Spleen (tissue), 11 donors: ENCODE measurements at regions not wholly inside any gene's neighbourhood (a gene's known extent, or its start where the extent isn't known, plus 50 kb on each side); places are given as distances from the start of the nearest gene placed in this dataset.

Source experiments
- DNase-seq: peaks from one replicate; pipeline ENCODE4 v3.0.0-alpha.2; 2020
- H3K27ac ChIP-seq, 8 donors: fragments of 200-600 bp; sonication (generic) in 7 of 8; 1 replicate in 4 of 8; 2 replicates in 4 of 8; pipeline versions ENCODE4 v1.5.0 to v1.8.0; 2016 to 2021; ENCODE audit warnings: inconsistent platforms in 4 of 8, mild to moderate bottlenecking in 4 of 8, moderate library complexity in 1 of 8
- H3K27me3 ChIP-seq, 7 donors: fragments of 200-600 bp; sonication (generic) in 6 of 7; replicated peaks in 1 of 7; 1 replicate in 4 of 7; 2 replicates in 3 of 7; pipeline versions ENCODE4 v1.5.0 to v1.8.0; 2016 to 2021; ENCODE audit warnings: inconsistent platforms in 3 of 7, mild to moderate bottlenecking in 1 of 7
- H3K36me3 ChIP-seq, 6 donors: fragments of 200-600 bp; sonication (generic) in 5 of 6; 1 replicate in 4 of 6; 2 replicates in 2 of 6; pipeline versions ENCODE4 v1.5.0 to v1.8.0; 2016 to 2021; ENCODE audit warnings: inconsistent platforms in 2 of 6
- H3K4me1 ChIP-seq, 6 donors: fragments of 200-600 bp; sonication (generic) in 5 of 6; 1 replicate in 3 of 6; 2 replicates in 3 of 6; pipeline versions ENCODE4 v1.5.0 to v1.8.0; 2016 to 2021; ENCODE audit warnings: inconsistent platforms in 3 of 6
- H3K4me3 ChIP-seq, 8 donors: fragments of 200-600 bp; sonication (generic) in 7 of 8; 1 replicate in 4 of 8; 2 replicates in 4 of 8; pipeline versions ENCODE4 v1.5.0 to v1.8.0; 2016 to 2021; ENCODE audit warnings: inconsistent platforms in 4 of 8, mild to moderate bottlenecking in 4 of 8, moderate library complexity in 2 of 8
- H3K9me3 ChIP-seq, 8 donors: fragments of 200-600 bp; sonication (generic) in 7 of 8; 1 replicate in 4 of 8; 2 replicates in 4 of 8; pipeline versions ENCODE4 v1.5.0 to v1.8.0; 2016 to 2021; ENCODE audit warnings: inconsistent platforms in 4 of 8
- CTCF ChIP-seq, 11 experiments: fragments of 200-600 bp in 7 of 11; fragments of 450-650 bp in 4 of 11; sonication (generic) in 4 of 11; IDR thresholded peaks in 8 of 11; conservative IDR thresholded peaks in 3 of 11; 1 replicate in 7 of 11; 2 replicates in 4 of 11; pipeline versions ENCODE4 v1.4.0 to v1.8.0; 2016 to 2021; ENCODE audit warnings: antibody characterized with exemption in 11 of 11, inconsistent platforms in 4 of 11, mild to moderate bottlenecking in 1 of 11
- POLR2A ChIP-seq, 3 donors: fragments of 450-650 bp; IDR thresholded peaks; one replicate each; pipeline ENCODE4 v1.5.1; 2017; ENCODE audit warnings: antibody characterized with exemption in 3 of 3, mild to moderate bottlenecking in 1 of 3
- POLR2AphosphoS5 ChIP-seq, 3 donors: sonication (generic); formaldehyde crosslinking; IDR thresholded peaks; one replicate each; pipeline ENCODE4 v1.5.1; 2017; ENCODE audit warnings: antibody characterized with exemption in 3 of 3
- WGBS, 5 donors: extraction: QIAGEN DNeasy Blood & Tissue Kit in 3 of 5; methylation state at CpG; one replicate each; pipeline versions ENCODE4 v1.1.5 to v1.1.7; 2013 to 2018; 5-methylcytosine and 5-hydroxymethylcytosine counted together
- intact Hi-C: fragments of 100-400 bp; cut with DNase I; formaldehyde crosslinking; loops from one replicate; pipeline ENCODE4 v1.15.0; 2023; ENCODE audit warnings: low total_unique reads
- donor health status: healthy with polysubstance abuse.
- donor health status: DM: no; HTN: no; CAD: no; lungs with moderate emphysema.
- donor health status: DM: no; HTN: no; CAD: no.
- donor health status: Bipolar disorder and iron deficiency.
- donor health status: healthy.
- donor health status: DM: no; HTN: no; CAD: no.
- donor health status: DM: yes; HTN: yes; CAD: no.

- no peak for TF ChIP-seq POLR2A (IDR thresholded peaks at IDR 0.05)
- no peak for TF ChIP-seq POLR2AphosphoS5 (IDR thresholded peaks at IDR 0.05)
- 55 to 77% (median 60%) methylated on average over 33 to 34 of the region's 34 CpGs for WGBS, 5 donors
- H3K9me3 ChIP-seq: peaks cover 0 to 11% (median 0%) of the 10 kb centered on the region in 8 donors
- H3K27ac ChIP-seq: no peak overlapping the region
- peaks cover 0 to 9% (median 0%) of the 10 kb centered on the region in 7 donors for H3K27me3 ChIP-seq
- no peak overlapping the region for H3K4me3 ChIP-seq
- DNase-seq: no peak
- no peaks in the 10 kb centered on the region for H3K36me3 ChIP-seq
- H3K4me1 ChIP-seq: no peaks in the 10 kb centered on the region
- intact Hi-C loops: no loop called here
Measured at GRCh38 chr6:17200395-17200794, 80.8 kb upstream of the RBM24 start.

- no peak for DNase-seq
- no peaks in the 10 kb centered on the region for H3K4me1 ChIP-seq
- intact Hi-C loops: no loop called here
- H3K36me3 ChIP-seq: no peaks in the 10 kb centered on the region
- no peak overlapping the region for H3K4me3 ChIP-seq
- WGBS, 5 donors: 62 to 76% (median 66%) methylated on average over 7 of the region's 7 CpGs
- peaks cover 0 to 20% (median 0%) of the 10 kb centered on the region in 8 donors for H3K9me3 ChIP-seq
- H3K27ac ChIP-seq: no peak overlapping the region
- TF ChIP-seq POLR2A (IDR thresholded peaks at IDR 0.05) (no peak), CTCF (IDR thresholded peaks at IDR 0.05 in 8 of 11, conservative IDR thresholded peaks at IDR 0.05 in 3 of 11) (no peak), POLR2AphosphoS5 (IDR thresholded peaks at IDR 0.05) (no peak)
- peaks cover 0 to 9% (median 0%) of the 10 kb centered on the region in 7 donors for H3K27me3 ChIP-seq
Measured at GRCh38 chr6:17202526-17202925, 78.6 kb upstream of the RBM24 start.

GRCh38 chr6:17204533-17204932 is 76.6 kb upstream of the RBM24 start:
- H3K9me3 ChIP-seq: peaks cover 0 to 20% (median 0%) of the 10 kb centered on the region in 8 donors
- WGBS, 5 donors: 25 to 42% (median 32%) methylated on average over 1 of the region's 1 CpG
- no peaks in the 10 kb centered on the region for H3K4me1 ChIP-seq
- intact Hi-C loops: no loop called here
- no peak for TF ChIP-seq POLR2A (IDR thresholded peaks at IDR 0.05)
- TF ChIP-seq CTCF (IDR thresholded peaks at IDR 0.05 in 8 of 11, conservative IDR thresholded peaks at IDR 0.05 in 3 of 11): no peak
- no peak for TF ChIP-seq POLR2AphosphoS5 (IDR thresholded peaks at IDR 0.05)
- no peak overlapping the region for H3K27ac ChIP-seq
- DNase-seq: no peak
- H3K4me3 ChIP-seq: no peak overlapping the region
- peaks cover 0 to 9% (median 0%) of the 10 kb centered on the region in 7 donors for H3K27me3 ChIP-seq
- H3K36me3 ChIP-seq: no peaks in the 10 kb centered on the region

- intact Hi-C loops: no loop called here
- no peak overlapping the region for H3K4me3 ChIP-seq
- H3K36me3 ChIP-seq: no peaks in the 10 kb centered on the region
- TF ChIP-seq POLR2AphosphoS5 (IDR thresholded peaks at IDR 0.05) (no peak), POLR2A (IDR thresholded peaks at IDR 0.05) (no peak)
- H3K27ac ChIP-seq: no peak overlapping the region
- H3K27me3 ChIP-seq: no peaks in the 10 kb centered on the region
- H3K9me3 ChIP-seq: peaks cover 0 to 9% (median 0%) of the 10 kb centered on the region in 8 donors
- 92 to 98% (median 96%) methylated on average over 18 to 22 of the region's 22 CpGs for WGBS, 5 donors
- no peaks in the 10 kb centered on the region for H3K4me1 ChIP-seq
- DNase-seq: no peak
Measured at GRCh38 chr6:17206566-17207072, 74.5 kb upstream of the RBM24 start.

- Histone ChIP-seq H3K4me3 (no peak overlapping the region), H3K36me3 (no peaks in the 10 kb centered on the region), H3K4me1 (no peaks in the 10 kb centered on the region), H3K27ac (no peak overlapping the region), H3K9me3 (peaks cover 0 to 9% (median 0%) of the 10 kb centered on the region in 8 donors), H3K27me3 (no peaks in the 10 kb centered on the region)
- 79 to 97% (median 87%) methylated on average over 2 of the region's 2 CpGs for WGBS, 5 donors
- intact Hi-C loops: no loop called here
- no peak for TF ChIP-seq CTCF (IDR thresholded peaks at IDR 0.05 in 8 of 11, conservative IDR thresholded peaks at IDR 0.05 in 3 of 11)
- no peak for TF ChIP-seq POLR2A (IDR thresholded peaks at IDR 0.05)
- TF ChIP-seq POLR2AphosphoS5 (IDR thresholded peaks at IDR 0.05): no peak
- no peak for DNase-seq
Measured at GRCh38 chr6:17207281-17207680, 73.9 kb upstream of the RBM24 start.
